DOHH2 (cell line): ENCODE measurements at regions not wholly inside any gene's neighbourhood (a gene's known extent, or its start where the extent isn't known, plus 50 kb on each side); places are given as distances from the start of the nearest gene placed in this dataset.

Source experiments
- H3F3A ChIP-seq: fragments of 200-600 bp; sonication (generic), shearing (Covaris generic); 2 replicates; pipeline ENCODE4 v1.6.0; 2016; ENCODE audit warnings: antibody characterized with exemption, mild to moderate bottlenecking; ENCODE audit not compliant: control insufficient read depth, insufficient read depth
- H3K27ac ChIP-seq: fragments of 200-600 bp; sonication (generic); 2 replicates; pipeline ENCODE4 v1.5.1; 2014; ENCODE audit warnings: low read depth, mild to moderate bottlenecking, low read length, moderate library complexity
- H3K27me3 ChIP-seq: fragments of 200-600 bp; sonication (generic); 2 replicates; pipeline ENCODE4 v1.6.1; 2014; ENCODE audit warnings: mild to moderate bottlenecking, low read length, mixed read lengths; ENCODE audit not compliant: control insufficient read depth
- H3K36me3 ChIP-seq: fragments of 200-600 bp; sonication (generic); 2 replicates; pipeline ENCODE4 v1.6.1; 2014; ENCODE audit warnings: mild to moderate bottlenecking, low read length, moderate library complexity, mixed read lengths; ENCODE audit not compliant: control insufficient read depth
- H3K4me1 ChIP-seq: fragments of 200-600 bp; sonication (generic); 2 replicates; pipeline ENCODE4 v1.6.1; 2014; ENCODE audit warnings: mild to moderate bottlenecking, low read length, mixed read lengths; ENCODE audit not compliant: control insufficient read depth
- H3K4me2 ChIP-seq: fragments of 200-600 bp; sonication (generic); 2 replicates; pipeline ENCODE4 v1.6.0; 2014; ENCODE audit warnings: mild to moderate bottlenecking, low read length, moderate library complexity
- H3K4me3 ChIP-seq: fragments of 200-600 bp; sonication (generic); 2 replicates; pipeline ENCODE4 v1.5.1; 2014; ENCODE audit warnings: mild to moderate bottlenecking, low read length, mixed read lengths
- H3K79me2 ChIP-seq: fragments of 200-600 bp; sonication (generic); 2 replicates; pipeline ENCODE4 v1.6.1; 2014; ENCODE audit warnings: mild to moderate bottlenecking, low read length, mixed read lengths; ENCODE audit not compliant: control insufficient read depth
- H3K9me2 ChIP-seq: fragments of 200-600 bp; sonication (generic); replicated peaks from 2 replicates; pipeline ENCODE4 v1.6.1; 2014; ENCODE audit warnings: mild to moderate bottlenecking, low read length, mixed read lengths; ENCODE audit not compliant: control insufficient read depth
- H3K9me3 ChIP-seq: fragments of 200-600 bp; sonication (generic); 2 replicates; pipeline ENCODE4 v1.6.1; 2014; ENCODE audit warnings: antibody characterized with exemption, low read length, mixed read lengths; ENCODE audit not compliant: control insufficient read depth, insufficient read depth
- H4K20me1 ChIP-seq: fragments of 200-600 bp; sonication (generic); 2 replicates; pipeline ENCODE4 v1.6.0; 2014; ENCODE audit warnings: low read depth, mild to moderate bottlenecking, antibody characterized with exemption, low read length, moderate library complexity; ENCODE audit not compliant: control insufficient read depth, insufficient read depth
- EZH2phosphoT487 ChIP-seq: fragments of 200-600 bp; sonication (generic); IDR thresholded peaks from 2 replicates; pipeline ENCODE4 v1.6.1; 2017; ENCODE audit warnings: borderline replicate concordance, mild to moderate bottlenecking, antibody characterized with exemption, low read length, moderate library complexity, mixed read lengths
- TF ChIP-seq, protein P1 (sequence below): fragments of 200-600 bp; sonication (generic); IDR thresholded peaks from one replicate; pipeline ENCODE4 v1.5.1; 2014; ENCODE audit warnings: antibody characterized with exemption, mild to moderate bottlenecking, low read depth, low read length; ENCODE audit not compliant: poor library complexity, severe bottlenecking

DNA sequence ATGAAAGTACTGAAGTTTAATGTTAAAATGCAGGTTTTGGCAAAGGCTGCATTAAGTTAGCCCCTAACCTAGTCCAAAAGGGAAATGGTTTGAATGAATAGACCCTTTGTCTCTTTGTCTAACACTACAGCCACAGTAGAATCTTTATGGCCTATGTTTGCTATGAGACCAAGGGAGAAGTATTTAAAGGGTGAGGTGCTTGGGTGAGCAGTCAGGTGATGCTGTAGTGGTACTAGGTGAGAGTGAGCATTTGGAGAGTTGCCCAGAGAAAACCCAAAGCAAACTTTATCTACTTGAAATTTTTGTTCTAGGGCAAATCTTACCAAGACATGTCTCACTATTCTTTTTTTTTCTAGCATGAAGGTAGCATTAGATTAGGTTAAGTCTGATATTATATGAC, 1961.4 kb upstream of the WWC1 start:
- TF ChIP-seq, protein P1, sequence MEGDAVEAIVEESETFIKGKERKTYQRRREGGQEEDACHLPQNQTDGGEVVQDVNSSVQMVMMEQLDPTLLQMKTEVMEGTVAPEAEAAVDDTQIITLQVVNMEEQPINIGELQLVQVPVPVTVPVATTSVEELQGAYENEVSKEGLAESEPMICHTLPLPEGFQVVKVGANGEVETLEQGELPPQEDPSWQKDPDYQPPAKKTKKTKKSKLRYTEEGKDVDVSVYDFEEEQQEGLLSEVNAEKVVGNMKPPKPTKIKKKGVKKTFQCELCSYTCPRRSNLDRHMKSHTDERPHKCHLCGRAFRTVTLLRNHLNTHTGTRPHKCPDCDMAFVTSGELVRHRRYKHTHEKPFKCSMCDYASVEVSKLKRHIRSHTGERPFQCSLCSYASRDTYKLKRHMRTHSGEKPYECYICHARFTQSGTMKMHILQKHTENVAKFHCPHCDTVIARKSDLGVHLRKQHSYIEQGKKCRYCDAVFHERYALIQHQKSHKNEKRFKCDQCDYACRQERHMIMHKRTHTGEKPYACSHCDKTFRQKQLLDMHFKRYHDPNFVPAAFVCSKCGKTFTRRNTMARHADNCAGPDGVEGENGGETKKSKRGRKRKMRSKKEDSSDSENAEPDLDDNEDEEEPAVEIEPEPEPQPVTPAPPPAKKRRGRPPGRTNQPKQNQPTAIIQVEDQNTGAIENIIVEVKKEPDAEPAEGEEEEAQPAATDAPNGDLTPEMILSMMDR: no peak
- TF ChIP-seq EZH2phosphoT487: no peak
- no peaks in the 10 kb centered on the region for H3K9me2 ChIP-seq

DNA sequence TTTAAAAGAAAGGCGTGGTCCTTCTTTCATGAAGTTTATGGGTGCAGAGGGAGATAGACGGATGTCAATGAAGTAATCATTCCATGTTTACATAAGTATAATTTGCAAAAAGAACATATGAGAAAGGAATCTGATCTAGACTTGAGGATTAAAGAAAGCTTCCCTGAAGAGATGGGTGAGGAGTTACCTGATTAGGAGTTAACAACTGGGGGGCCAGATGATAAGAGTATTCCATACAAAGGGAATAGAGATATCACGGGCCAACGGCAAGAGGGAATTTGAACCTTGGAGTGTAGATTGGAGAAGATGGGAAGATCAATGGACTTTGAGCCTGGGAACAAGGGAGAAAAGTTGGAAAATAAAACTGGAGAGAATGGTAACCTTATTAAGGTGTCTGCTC, 1959.9 kb upstream of the WWC1 start:
- H3K36me3 ChIP-seq: no peaks in the 10 kb centered on the region
- peaks cover 3% of the 10 kb centered on the region; the same call in 1 of the 2 replicates for H3K9me3 ChIP-seq
- H3K4me1 ChIP-seq: no peaks in the 10 kb centered on the region
- no peak overlapping the region for H3K4me2 ChIP-seq
- TF ChIP-seq EZH2phosphoT487: no peak
- TF ChIP-seq, protein P1: no peak
- H3K27ac ChIP-seq: no peak overlapping the region
- H3F3A ChIP-seq: no peaks in the 10 kb centered on the region
- no peaks in the 10 kb centered on the region for H3K79me2 ChIP-seq
- H3K4me3 ChIP-seq: no peak overlapping the region
- H3K9me2 ChIP-seq: no peaks in the 10 kb centered on the region
- no peaks in the 10 kb centered on the region for H3K27me3 ChIP-seq
- no peaks in the 10 kb centered on the region for H4K20me1 ChIP-seq

More for the DNA sequence above, 1961.4 kb upstream of the WWC1 start:
- H3K4me1 ChIP-seq: no peaks in the 10 kb centered on the region
- H3K27me3 ChIP-seq: no peaks in the 10 kb centered on the region
- H4K20me1 ChIP-seq: no peaks in the 10 kb centered on the region
- no peaks in the 10 kb centered on the region for H3K36me3 ChIP-seq
- no peaks in the 10 kb centered on the region for H3K79me2 ChIP-seq
- no peak overlapping the region for H3K27ac ChIP-seq
- no peak overlapping the region for H3K4me2 ChIP-seq
- H3K4me3 ChIP-seq: no peak overlapping the region
- H3K9me3 ChIP-seq: no peaks in the 10 kb centered on the region
- H3F3A ChIP-seq: no peaks in the 10 kb centered on the region

DNA sequence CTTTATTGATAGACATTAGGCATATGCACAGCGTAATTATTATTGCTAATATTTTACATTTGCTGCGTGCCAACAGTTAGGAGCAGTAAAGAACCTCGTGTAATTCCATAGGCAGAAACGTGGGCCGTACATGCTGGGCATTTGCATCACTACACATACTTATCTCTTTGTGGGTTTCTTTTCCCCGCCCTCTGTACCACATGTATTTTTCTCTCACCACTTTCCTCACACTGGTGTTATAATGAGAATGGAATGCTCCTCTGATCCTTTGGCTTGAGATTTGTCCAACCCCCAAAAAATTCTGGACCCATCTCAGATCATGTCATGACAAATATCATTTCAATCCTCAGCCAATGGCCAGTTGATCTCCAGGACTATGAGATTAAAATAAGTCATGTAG, 1952.6 kb upstream of the WWC1 start:
- Histone ChIP-seq H3K27ac (no peak overlapping the region), H3F3A (no peaks in the 10 kb centered on the region), H3K4me1 (no peaks in the 10 kb centered on the region), H3K4me2 (no peak overlapping the region), H4K20me1 (no peaks in the 10 kb centered on the region), H3K4me3 (no peak overlapping the region), H3K27me3 (no peaks in the 10 kb centered on the region), H3K36me3 (no peaks in the 10 kb centered on the region), H3K9me2 (no peaks in the 10 kb centered on the region), H3K79me2 (no peaks in the 10 kb centered on the region), H3K9me3 (peaks cover 3% of the 10 kb centered on the region; the same call in 1 of the 2 replicates)
- no peak for TF ChIP-seq EZH2phosphoT487
- TF ChIP-seq, protein P1: no peak

DNA sequence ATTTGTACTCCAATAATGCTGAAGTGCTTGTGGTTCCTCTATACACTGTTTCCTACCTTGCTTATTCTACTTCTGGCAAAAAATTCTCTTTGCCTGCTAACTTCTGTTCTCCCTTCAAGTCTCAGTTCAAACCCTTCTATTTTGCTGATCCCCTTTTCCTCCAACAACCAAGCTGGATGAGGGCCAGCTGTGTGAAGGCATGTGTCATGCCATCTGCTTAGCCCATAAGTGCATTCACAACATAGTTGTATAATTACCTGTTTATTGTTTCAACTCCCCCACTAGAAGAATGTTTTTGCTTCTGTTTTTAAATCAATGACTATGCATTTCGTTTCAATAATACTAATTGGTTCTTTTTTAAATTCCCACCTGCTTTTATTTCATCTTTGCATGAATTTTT, 1951.4 kb upstream of the WWC1 start:
- no peaks in the 10 kb centered on the region for H4K20me1 ChIP-seq
- no peak overlapping the region for H3K4me2 ChIP-seq
- TF ChIP-seq EZH2phosphoT487: no peak
- TF ChIP-seq, protein P1: no peak
- no peaks in the 10 kb centered on the region for H3K9me2 ChIP-seq
- no peaks in the 10 kb centered on the region for H3F3A ChIP-seq
- no peak overlapping the region for H3K4me3 ChIP-seq
- peaks cover 3% of the 10 kb centered on the region; the same call in 1 of the 2 replicates for H3K9me3 ChIP-seq
- no peaks in the 10 kb centered on the region for H3K79me2 ChIP-seq
- no peaks in the 10 kb centered on the region for H3K36me3 ChIP-seq
- H3K4me1 ChIP-seq: no peaks in the 10 kb centered on the region
- H3K27ac ChIP-seq: no peak overlapping the region
- H3K27me3 ChIP-seq: no peaks in the 10 kb centered on the region
